ENCODE measurements at regions not wholly inside any gene's neighbourhood (a gene's known extent, or its start where the extent isn't known, plus 50 kb on each side); places are given as distances from the start of the nearest gene placed in this dataset.

DNA sequence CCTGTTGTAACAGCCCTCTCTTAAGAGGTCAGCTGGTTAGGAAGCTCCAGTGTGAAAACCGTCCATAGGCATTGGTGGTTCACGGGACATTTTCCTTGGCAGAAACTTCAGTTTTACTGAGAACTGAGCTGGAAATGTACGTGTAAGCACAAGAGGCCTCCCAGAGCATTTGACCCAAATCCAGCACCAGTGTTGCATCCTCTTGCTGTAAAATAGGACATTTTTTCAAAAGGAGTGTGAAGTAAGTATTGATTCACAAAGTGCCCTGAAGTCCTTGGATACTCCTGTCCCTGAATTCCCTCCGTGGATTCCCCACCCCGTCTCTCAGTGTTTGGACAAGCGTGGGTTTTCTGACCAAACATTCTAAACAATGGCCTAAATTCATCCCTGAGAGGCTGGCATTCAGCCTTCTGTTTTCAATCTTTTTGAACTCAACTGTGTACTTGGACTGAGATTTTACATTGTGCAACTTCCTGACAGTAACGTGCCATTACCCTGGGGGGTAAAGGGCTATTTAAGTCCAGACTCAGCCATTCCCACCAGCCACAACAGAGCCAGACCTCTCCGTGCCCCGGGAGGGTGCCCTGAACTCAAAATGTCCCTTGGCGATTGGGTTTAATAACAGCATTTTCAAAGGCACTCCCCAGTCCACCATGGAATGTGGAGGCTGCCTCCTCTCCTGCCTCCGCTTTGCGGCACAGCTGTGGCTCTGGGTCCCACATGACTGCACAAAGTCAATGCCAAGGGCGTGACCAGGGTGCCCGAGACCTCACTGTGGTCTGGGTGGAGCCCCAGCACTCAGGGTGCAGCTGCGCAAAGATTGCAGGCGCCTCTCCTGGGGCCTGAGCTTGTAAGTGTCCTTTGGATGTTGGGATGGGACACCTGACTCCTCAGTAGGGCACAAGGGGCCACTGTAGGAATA, 92.7 kb upstream of the AFDN start:
- H3K79me2 ChIP-seq (ENCODE audit: low read depth): no peaks in the 10 kb centered on the region
- peaks cover 51% of the 10 kb centered on the region for H3K27me3 ChIP-seq (ENCODE audit: insufficient read depth, low read depth)
- H3K27ac ChIP-seq: no peak overlapping the region
- no peaks in the 10 kb centered on the region for H3K4me1 ChIP-seq (replicated peaks; ENCODE audit: insufficient read depth)
- no TSS peak for BruUV-seq (replicated peaks)
- H3K4me2 ChIP-seq: no peak overlapping the region
- DNase-seq: no peak
- no peaks in the 10 kb centered on the region for H3F3A ChIP-seq (ENCODE audit: insufficient read depth, low read depth)
- no peaks in the 10 kb centered on the region for H3K9me2 ChIP-seq (ENCODE audit: insufficient read depth)
- POLR2A ChIA-PET (ENCODE audit: unreplicated experiment): no interaction called here
- H2AFZ ChIP-seq: no peak overlapping the region
- CTCF ChIA-PET: no interaction called here
- no peaks in the 10 kb centered on the region for H3K9me3 ChIP-seq (ENCODE audit: insufficient read depth, low read depth)
- TF ChIP-seq EZH2 (IDR thresholded peaks at IDR 0.05; ENCODE audit: low read depth): no peak
- TF ChIP-seq, protein P1, sequence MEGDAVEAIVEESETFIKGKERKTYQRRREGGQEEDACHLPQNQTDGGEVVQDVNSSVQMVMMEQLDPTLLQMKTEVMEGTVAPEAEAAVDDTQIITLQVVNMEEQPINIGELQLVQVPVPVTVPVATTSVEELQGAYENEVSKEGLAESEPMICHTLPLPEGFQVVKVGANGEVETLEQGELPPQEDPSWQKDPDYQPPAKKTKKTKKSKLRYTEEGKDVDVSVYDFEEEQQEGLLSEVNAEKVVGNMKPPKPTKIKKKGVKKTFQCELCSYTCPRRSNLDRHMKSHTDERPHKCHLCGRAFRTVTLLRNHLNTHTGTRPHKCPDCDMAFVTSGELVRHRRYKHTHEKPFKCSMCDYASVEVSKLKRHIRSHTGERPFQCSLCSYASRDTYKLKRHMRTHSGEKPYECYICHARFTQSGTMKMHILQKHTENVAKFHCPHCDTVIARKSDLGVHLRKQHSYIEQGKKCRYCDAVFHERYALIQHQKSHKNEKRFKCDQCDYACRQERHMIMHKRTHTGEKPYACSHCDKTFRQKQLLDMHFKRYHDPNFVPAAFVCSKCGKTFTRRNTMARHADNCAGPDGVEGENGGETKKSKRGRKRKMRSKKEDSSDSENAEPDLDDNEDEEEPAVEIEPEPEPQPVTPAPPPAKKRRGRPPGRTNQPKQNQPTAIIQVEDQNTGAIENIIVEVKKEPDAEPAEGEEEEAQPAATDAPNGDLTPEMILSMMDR (conservative IDR thresholded peaks at IDR 0.05): no peak
- H4K20me1 ChIP-seq (ENCODE audit: insufficient read depth): no peaks in the 10 kb centered on the region
- H3K4me3 ChIP-seq: no peak overlapping the region
- intact Hi-C loops (cut with micrococcal nuclease; ENCODE audit: unreplicated experiment): no loop called here
- no peaks in the 10 kb centered on the region for H3K36me3 ChIP-seq (ENCODE audit: low read depth)

DNA sequence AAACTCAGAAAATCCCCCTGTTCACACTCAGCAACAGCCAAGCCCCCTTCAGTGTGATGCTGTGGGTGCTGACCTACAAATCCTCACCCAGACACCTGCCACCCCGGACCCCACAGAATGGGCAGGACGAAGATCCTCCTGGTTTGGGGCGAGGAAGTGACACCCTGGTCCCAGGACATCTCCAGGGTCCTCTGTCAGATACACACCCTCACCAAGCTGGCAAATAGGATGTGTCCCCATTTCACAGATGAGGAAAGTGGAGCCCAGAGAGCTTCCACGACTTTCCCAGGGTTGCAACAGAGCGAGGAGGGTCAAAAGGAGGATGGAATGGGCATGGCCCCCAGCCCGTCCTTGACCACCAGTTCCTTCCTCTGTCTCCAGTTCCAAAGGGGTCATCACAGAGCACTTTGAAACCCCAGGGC, 92.0 kb upstream of the AFDN start:
- Histone ChIP-seq H3K4me2 (no peak overlapping the region), H3K79me2 (ENCODE audit: low read depth) (no peaks in the 10 kb centered on the region), H3K27ac (no peak overlapping the region), H2AFZ (no peak overlapping the region), H3K27me3 (ENCODE audit: insufficient read depth, low read depth) (peaks cover 46% of the 10 kb centered on the region), H4K20me1 (ENCODE audit: insufficient read depth) (no peaks in the 10 kb centered on the region), H3K36me3 (ENCODE audit: low read depth) (no peaks in the 10 kb centered on the region), H3K9me2 (ENCODE audit: insufficient read depth) (no peaks in the 10 kb centered on the region), H3K4me1 (replicated peaks; ENCODE audit: insufficient read depth) (no peaks in the 10 kb centered on the region), H3K9me3 (ENCODE audit: insufficient read depth, low read depth) (no peaks in the 10 kb centered on the region), H3F3A (ENCODE audit: insufficient read depth, low read depth) (no peaks in the 10 kb centered on the region), H3K4me3 (no peak overlapping the region)
- intact Hi-C loops (cut with micrococcal nuclease; ENCODE audit: unreplicated experiment): no loop called here
- no peak for DNase-seq
- ChIA-PET CTCF (no interaction called here), POLR2A (ENCODE audit: unreplicated experiment) (no interaction called here)
- BruUV-seq (replicated peaks): no TSS peak
- no peak for TF ChIP-seq EZH2 (IDR thresholded peaks at IDR 0.05; ENCODE audit: low read depth)

DNA sequence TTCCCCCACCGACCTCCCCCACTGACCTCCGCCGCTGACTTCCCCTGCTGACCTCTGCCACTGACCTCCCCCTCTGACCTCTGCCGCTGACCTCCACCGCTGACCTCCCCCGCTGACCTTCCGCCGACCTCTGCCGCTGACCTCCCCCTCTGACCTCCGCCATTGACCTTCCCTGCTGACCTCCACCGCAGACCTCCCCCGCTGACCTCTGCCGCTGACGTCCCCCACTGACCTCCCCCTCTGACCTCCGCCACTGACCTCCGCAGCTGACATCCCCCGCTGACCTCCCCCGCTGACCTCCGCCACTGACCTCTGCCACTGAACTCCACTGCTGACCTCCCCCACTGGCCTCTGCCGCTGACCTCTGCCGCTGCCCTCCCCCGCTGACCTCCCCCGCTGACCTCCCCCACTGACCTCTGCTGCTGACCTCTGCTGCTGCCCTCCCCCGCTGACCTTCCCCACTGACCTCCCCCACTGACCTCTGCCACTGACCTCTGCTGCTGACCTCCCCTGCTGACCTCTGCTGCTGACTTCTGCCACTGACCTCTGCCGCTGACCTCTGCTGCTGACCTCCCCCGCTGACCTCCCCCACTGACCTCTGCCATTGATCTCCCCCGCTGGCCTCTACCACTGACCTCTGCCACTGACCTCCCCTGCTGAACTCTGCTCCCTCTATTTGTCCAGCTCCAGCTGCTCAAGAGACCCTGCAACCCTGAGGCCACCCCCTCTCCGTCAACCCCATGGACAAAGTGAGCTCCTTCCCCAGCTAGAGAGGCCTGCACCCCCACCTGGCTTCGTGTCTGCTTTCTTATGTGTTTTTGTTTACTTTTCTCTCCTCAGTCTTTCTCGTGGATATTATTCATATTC, 91.4 kb upstream of the AFDN start:
- no peaks in the 10 kb centered on the region for H3K4me1 ChIP-seq (replicated peaks; ENCODE audit: insufficient read depth)
- peaks cover 47% of the 10 kb centered on the region for H3K27me3 ChIP-seq (ENCODE audit: insufficient read depth, low read depth)
- H3K9me3 ChIP-seq (ENCODE audit: insufficient read depth, low read depth): no peaks in the 10 kb centered on the region
- no peaks in the 10 kb centered on the region for H3K36me3 ChIP-seq (ENCODE audit: low read depth)
- H3K9me2 ChIP-seq (ENCODE audit: insufficient read depth): no peaks in the 10 kb centered on the region
- intact Hi-C loops (cut with micrococcal nuclease; ENCODE audit: unreplicated experiment): no loop called here
- no peaks in the 10 kb centered on the region for H4K20me1 ChIP-seq (ENCODE audit: insufficient read depth)
- no peaks in the 10 kb centered on the region for H3F3A ChIP-seq (ENCODE audit: insufficient read depth, low read depth)
- H3K4me2 ChIP-seq: no peak overlapping the region
- no peak overlapping the region for H2AFZ ChIP-seq
- no peak for DNase-seq
- H3K4me3 ChIP-seq: no peak overlapping the region
- no peak overlapping the region for H3K27ac ChIP-seq
- no peaks in the 10 kb centered on the region for H3K79me2 ChIP-seq (ENCODE audit: low read depth)
- ChIA-PET CTCF (no interaction called here), POLR2A (ENCODE audit: unreplicated experiment) (no interaction called here)
- no TSS peak for BruUV-seq (replicated peaks)
- TF ChIP-seq, protein P1 (conservative IDR thresholded peaks at IDR 0.05): no peak
- TF ChIP-seq EZH2 (IDR thresholded peaks at IDR 0.05; ENCODE audit: low read depth): no peak
